K562 (cell line): ENCODE measurements at regions not wholly inside any gene's neighbourhood (a gene's known extent, or its start where the extent isn't known, plus 50 kb on each side); places are given as distances from the start of the nearest gene placed in this dataset.

Source experiments
- ATAC-seq: fragments of 200-7000 bp; cut with Tn5 transposase; 3 replicates; pipeline ENCODE4 v1.9.1; 2020; ENCODE audit warnings: moderate library complexity
- BruUV-seq: library from RNA; stranded (reverse); fragments of 400-500 nt; replicated peaks from 2 replicates; lab custom pipeline; 2021; lab: Mats Ljungman, UMichigan
- CTCF ChIA-PET: fragments of 300-600 bp; formaldehyde crosslinking; extraction: SDS; loops from one replicate; lab custom pipeline; 2021; ENCODE audit warnings: low intra/inter-chr PET ratio; lab: Yijun Ruan, JAX
- POLR2A ChIA-PET: fragments of 300-600, 350-650 bp; sonication (Branson Sonifier 250); formaldehyde crosslinking; extraction: SDS; loops from one replicate; lab custom pipeline; 2021; ENCODE audit warnings: antibody characterized with exemption, inconsistent platforms; lab: Yijun Ruan, JAX
- DNase-seq, 4 experiments: peaks; one replicate each; pipeline versions ENCODE4 v3.0.0 to v3.0.0-alpha.2; 2011 to 2018; ENCODE audit warnings: low spot score in 3 of 4, mixed read lengths in 3 of 4; ENCODE audit errors: extremely low read depth in 1 of 4
- FAIRE-seq: peaks from 2 replicates; lab custom pipeline; 2011; peaks lifted over from hg19 to GRCh38; lab: Jason Lieb, UNC
- H2AFZ ChIP-seq: 2 replicates; pipeline ENCODE4 v1.6.0; 2011; ENCODE audit warnings: low read depth, low read length, control low read depth, inconsistent platforms
- H3K27ac ChIP-seq: fragments of 200-600 bp; 3 replicates; pipeline ENCODE4 v1.8.0; 2011; ENCODE audit warnings: low read depth, mild to moderate bottlenecking, control low read depth, inconsistent platforms, low read length, moderate library complexity, mixed read lengths; ENCODE audit errors: extremely low read depth
- H3K27me3 ChIP-seq, 2 experiments: fragments of 300-600 bp in 1 of 2; 2 replicates in 1 of 2; 3 replicates in 1 of 2; pipeline versions ENCODE4 v1.6.0 to v1.8.0; 2011; ENCODE audit warnings: inconsistent platforms in 2 of 2, low read length in 2 of 2, mild to moderate bottlenecking in 1 of 2, mixed read lengths in 1 of 2, moderate library complexity in 1 of 2; ENCODE audit not compliant: control insufficient read depth in 2 of 2, insufficient read depth in 2 of 2
- H3K36me3 ChIP-seq: fragments of 300-600 bp; 3 replicates; pipeline ENCODE4 v1.8.0; 2011; ENCODE audit warnings: mild to moderate bottlenecking, low read length, inconsistent platforms; ENCODE audit not compliant: control insufficient read depth, insufficient read depth
- H3K4me1 ChIP-seq, 2 experiments: fragments of 200-600 bp in 1 of 2; replicated peaks in 1 of 2; 2 replicates in 1 of 2; 3 replicates in 1 of 2; pipeline versions ENCODE4 v1.5.1 to v1.8.0; 2011; ENCODE audit warnings: inconsistent platforms in 2 of 2, low read length in 2 of 2, mild to moderate bottlenecking in 1 of 2, mixed read lengths in 1 of 2, moderate library complexity in 1 of 2; ENCODE audit not compliant: control insufficient read depth in 2 of 2, insufficient read depth in 2 of 2
- H3K4me2 ChIP-seq: 2 replicates; pipeline ENCODE4 v1.6.1; 2011; ENCODE audit warnings: low read length, control low read depth, inconsistent platforms, mixed read lengths; ENCODE audit not compliant: insufficient read depth
- H3K4me3 ChIP-seq: fragments of 200-600 bp; sonication (generic), shearing (Covaris generic); 2 replicates; pipeline ENCODE4 v1.5.1; 2016; ENCODE audit warnings: control low read depth, inconsistent platforms
- H3K79me2 ChIP-seq: fragments of 200-600 bp; 3 replicates; pipeline ENCODE4 v1.8.0; 2011; ENCODE audit warnings: low read length, inconsistent platforms; ENCODE audit not compliant: control insufficient read depth, insufficient read depth
- H3K9ac ChIP-seq, 2 experiments: 2 replicates each; pipeline versions ENCODE4 v1.6.0 to v1.6.1; 2011; ENCODE audit warnings: low read depth in 2 of 2, low read length in 2 of 2, control low read depth in 1 of 2, inconsistent platforms in 1 of 2, mild to moderate bottlenecking in 1 of 2, mixed read lengths in 1 of 2; ENCODE audit not compliant: insufficient read depth in 1 of 2
- H3K9me1 ChIP-seq: one replicate; pipeline ENCODE4 v1.6.0; 2011; ENCODE audit warnings: inconsistent platforms, mild to moderate bottlenecking, low read length, moderate library complexity; ENCODE audit not compliant: control insufficient read depth, insufficient read depth
- H3K9me3 ChIP-seq: replicated peaks from 2 replicates; pipeline ENCODE4 v1.5.1; 2011; ENCODE audit warnings: low read depth, low read length, inconsistent platforms; ENCODE audit not compliant: control insufficient read depth, insufficient read depth
- H4K20me1 ChIP-seq: replicated peaks from 2 replicates; pipeline ENCODE4 v1.6.1; 2011; ENCODE audit warnings: low read length, inconsistent platforms, mixed read lengths; ENCODE audit not compliant: control insufficient read depth, insufficient read depth
- CEBPG ChIP-seq, 3 experiments: fragments of 200-800 bp in 1 of 3; sonication (Bioruptor generic) in 1 of 3; sonication (generic) in 1 of 3; formaldehyde crosslinking in 1 of 3; IDR thresholded peaks in 2 of 3; conservative IDR thresholded peaks in 1 of 3; 2 replicates each; pipeline versions ENCODE4 v1.6.1 to v1.8.0; 2016 to 2022; ENCODE audit warnings: missing compliant biosample characterization in 2 of 3, missing genetic modification characterization in 2 of 3, mild to moderate bottlenecking in 1 of 3, missing genetic modification reagents in 1 of 3
- CREB5 ChIP-seq: fragments of 250-450 bp; sonication (Bioruptor Pico); IDR thresholded peaks from 2 replicates; pipeline ENCODE4 v1.5.0; 2020; ENCODE audit warnings: mild to moderate bottlenecking
- CXXC5 ChIP-seq: fragments of 250-450 bp; sonication (Bioruptor Pico); IDR thresholded peaks from 2 replicates; pipeline ENCODE4 v1.8.0; 2022; ENCODE audit warnings: inconsistent platforms, mild to moderate bottlenecking, moderate library complexity
- FOXA1 ChIP-seq: fragments of 450-650 bp; IDR thresholded peaks from 2 replicates; pipeline ENCODE4 v1.6.1; 2016; ENCODE audit warnings: mild to moderate bottlenecking, borderline replicate concordance
- GABPA ChIP-seq: fragments of 200-800 bp; sonication (Bioruptor generic); conservative IDR thresholded peaks from 2 replicates; pipeline ENCODE4 v1.6.1; 2016; ENCODE audit warnings: low read depth, missing genetic modification characterization, missing compliant biosample characterization
- MBD2 ChIP-seq: sonication (generic); IDR thresholded peaks from 2 replicates; pipeline ENCODE4 v1.6.1; 2016; ENCODE audit warnings: low read depth, borderline replicate concordance
- NR0B1 ChIP-seq: fragments of 450-650 bp; IDR thresholded peaks from one replicate; pipeline ENCODE4 v1.6.1; 2018; ENCODE audit warnings: mild to moderate bottlenecking, moderate library complexity; ENCODE audit not compliant: partially characterized antibody
- RUNX1 ChIP-seq: sonication (generic); IDR thresholded peaks from 2 replicates; pipeline ENCODE4 v1.6.1; 2016; ENCODE audit warnings: antibody characterized with exemption, low read depth
- TSC22D4 ChIP-seq: fragments of 450-650 bp; IDR thresholded peaks from 2 replicates; pipeline ENCODE4 v1.6.1; 2016; ENCODE audit warnings: missing genetic modification characterization, missing biosample characterization, control low read depth
- ZNF347 ChIP-seq: fragments of 450-650 bp; formaldehyde crosslinking; IDR thresholded peaks from 2 replicates; pipeline ENCODE4 v1.4.0; 2020; ENCODE audit warnings: low read depth, mild to moderate bottlenecking, moderate library complexity
- WGBS: fragments of 100-300 bp; shearing (Covaris generic); methylation state at CpG from one replicate; pipeline ENCODE4 v1.1.6; 2016; ENCODE audit warnings: low coverage, mixed read lengths; ENCODE audit not compliant: insufficient coverage; ENCODE audit errors: missing lambda C conversion rate; 5-methylcytosine and 5-hydroxymethylcytosine counted together
- in situ Hi-C: fragments of 300-500 bp; cut with MboI; formaldehyde crosslinking; loops from 4 replicates; pipeline ENCODE4 v1.15.0; 2018; ENCODE audit warnings: inconsistent platforms, mixed read lengths
- intact Hi-C: fragments of 100-400 bp; cut with micrococcal nuclease; formaldehyde crosslinking; loops from 2 replicates; pipeline ENCODE4 v1.14.2; 2022

DNA sequence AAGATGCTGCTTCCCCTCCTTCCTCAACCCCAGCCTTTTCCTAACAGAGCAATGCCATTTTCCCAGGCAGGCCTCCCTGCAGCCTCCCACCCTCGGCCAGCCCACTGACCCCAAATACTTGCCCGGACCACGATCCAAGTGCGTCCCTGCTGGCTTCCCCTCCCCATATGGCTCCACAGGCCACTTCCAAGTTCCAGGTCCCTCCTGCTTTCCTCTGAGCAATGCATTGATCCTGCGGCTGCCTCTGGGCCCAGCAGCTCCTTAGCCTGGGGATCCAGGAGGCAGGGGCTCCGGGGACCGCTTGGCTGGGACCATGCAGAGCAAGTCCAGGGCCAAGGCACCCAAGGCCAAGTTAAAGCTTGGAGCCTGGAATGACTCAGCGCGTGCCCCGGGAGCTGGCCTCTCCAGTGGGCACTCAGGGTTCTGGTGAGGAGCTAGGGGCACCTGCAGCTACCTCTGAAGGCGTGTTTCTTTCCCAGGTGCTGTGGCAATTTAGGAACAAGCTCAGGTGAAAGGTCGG, 51.9 kb upstream of the ENPP7 start (continued):
- no peak for TF ChIP-seq CREB5 (CRISPR knock-in tag)

GRCh38 chr17:79678091-79678735, 52.5 kb upstream of the ENPP7 start:
- DNase-seq (no peak), FAIRE-seq (no peak), ATAC-seq (no peak)
- no peak overlapping the region for H3K4me2 ChIP-seq
- H3K79me2 ChIP-seq, result no peaks in the 10 kb centered on the region
- H3K27ac ChIP-seq, result no peak overlapping the region
- H3K4me3 ChIP-seq, result no peak overlapping the region
- WGBS, result 2% methylated on average over 16 of the region's 16 CpGs
- no peak overlapping the region for H2AFZ ChIP-seq
- H3K4me1 ChIP-seq, result no peaks in the 10 kb centered on the region
- peaks cover 32 to 60% of the 10 kb centered on the region in 2 experiments for H3K27me3 ChIP-seq
- H3K9me3 ChIP-seq, result no peaks in the 10 kb centered on the region
- no peak overlapping the region for H3K9ac ChIP-seq
- no peak for TF ChIP-seq FOXA1
- no peak for TF ChIP-seq NR0B1
- TF ChIP-seq CXXC5 (CRISPR knock-in tag), result no peak
- no peak for TF ChIP-seq TSC22D4
- no peak for TF ChIP-seq MBD2
- TF ChIP-seq ZNF347 (CRISPR knock-in tag), result no peak
- TF ChIP-seq CEBPG (CRISPR knock-in tag; IDR thresholded peaks at IDR 0.05), result no peak
- no peak for TF ChIP-seq CEBPG (tag; conservative IDR thresholded peaks at IDR 0.05 in 1 of 2, IDR thresholded peaks at IDR 0.05 in 1 of 2)
- no peak for TF ChIP-seq GABPA (tag)
- TF ChIP-seq RUNX1, result no peak
- H4K20me1 ChIP-seq, result no peaks in the 10 kb centered on the region; the same call in 1 of the 2 replicates
- in situ Hi-C loops (no loop called here), intact Hi-C loops (no loop called here)
- POLR2A ChIA-PET, result no interaction called here
- CTCF ChIA-PET, result no interaction called here
- no peaks in the 10 kb centered on the region for H3K36me3 ChIP-seq
- BruUV-seq, result no TSS peak
- H3K9me1 ChIP-seq, result no peaks in the 10 kb centered on the region
